Testis (tissue), 2 donors: ENCODE measurements at regions not wholly inside any gene's neighbourhood (a gene's known extent, or its start where the extent isn't known, plus 50 kb on each side); places are given as distances from the start of the nearest gene placed in this dataset.

Source experiments
- DNase-seq: peaks from one replicate; pipeline ENCODE4 v3.0.0-alpha.2; 2019
- H3K27ac ChIP-seq, 2 donors: fragments of 200-600 bp; sonication (generic); one replicate each; pipeline ENCODE4 v1.5.1; 2019
- H3K27me3 ChIP-seq: fragments of 200-600 bp; sonication (generic); one replicate; pipeline ENCODE4 v1.5.1; 2019
- H3K36me3 ChIP-seq: fragments of 200-600 bp; sonication (generic); one replicate; pipeline ENCODE4 v1.5.1; 2017; ENCODE audit warnings: low read depth; ENCODE audit errors: missing control alignments
- H3K4me1 ChIP-seq: fragments of 200-600 bp; sonication (generic); one replicate; pipeline ENCODE4 v1.5.1; 2019
- H3K4me3 ChIP-seq, 2 donors: fragments of 200-600 bp; sonication (generic); one replicate each; pipeline ENCODE4 v1.5.1; 2017 to 2019
- H3K9me3 ChIP-seq: fragments of 200-600 bp; sonication (generic); one replicate; pipeline ENCODE4 v1.5.1; 2017
- POLR2A ChIP-seq: fragments of 450-650 bp; IDR thresholded peaks from one replicate; pipeline ENCODE4 v1.6.1; 2017; ENCODE audit warnings: antibody characterized with exemption, mild to moderate bottlenecking, moderate library complexity
- WGBS, 2 donors: methylation state at CpG; one replicate each; pipeline ENCODE4 v1.1.5; 2018; 5-methylcytosine and 5-hydroxymethylcytosine counted together
- intact Hi-C: fragments of 100-400 bp; cut with DNase I; formaldehyde crosslinking; loops from one replicate; pipeline ENCODE4 v1.15.1; 2023; ENCODE audit warnings: low total_unique reads
- TF ChIP-seq, protein P1 (sequence below), 3 experiments: fragments of 450-650 bp in 2 of 3; fragments of 200-600 bp in 1 of 3; sonication (generic) in 1 of 3; IDR thresholded peaks; one replicate each; pipeline ENCODE4 v1.5.1; 2016 to 2019; ENCODE audit warnings: antibody characterized with exemption in 3 of 3, mild to moderate bottlenecking in 2 of 3, moderate library complexity in 1 of 3

DNA sequence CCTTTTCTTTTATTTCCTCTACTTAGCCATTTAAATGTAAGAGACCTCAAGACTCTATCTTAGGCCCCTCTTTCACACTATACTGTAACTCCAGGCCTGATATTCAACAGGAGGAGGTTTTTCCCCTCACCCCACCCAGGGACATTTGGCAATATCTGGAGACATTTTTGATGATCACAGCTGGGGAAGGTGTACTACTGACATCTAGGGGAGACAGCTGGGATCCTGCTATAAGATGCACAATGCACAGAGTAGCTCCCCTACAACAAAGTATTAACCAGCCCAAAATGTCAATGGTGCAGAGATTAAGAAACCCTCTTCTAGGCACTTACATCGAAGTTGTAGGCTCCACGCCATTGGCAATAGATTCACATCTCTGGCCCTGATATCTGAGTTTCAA lies 517.5 kb upstream of the UBE2E2 start:
- 86 to 95% methylated on average over 2 of the region's 2 CpGs for WGBS, 2 donors
- intact Hi-C loops, result no loop called here
- H3K27me3 ChIP-seq, result no peaks in the 10 kb centered on the region
- no peaks in the 10 kb centered on the region for H3K4me1 ChIP-seq
- no peak overlapping the region for H3K4me3 ChIP-seq
- no peaks in the 10 kb centered on the region for H3K36me3 ChIP-seq
- no peaks in the 10 kb centered on the region for H3K9me3 ChIP-seq
- TF ChIP-seq, protein P1, sequence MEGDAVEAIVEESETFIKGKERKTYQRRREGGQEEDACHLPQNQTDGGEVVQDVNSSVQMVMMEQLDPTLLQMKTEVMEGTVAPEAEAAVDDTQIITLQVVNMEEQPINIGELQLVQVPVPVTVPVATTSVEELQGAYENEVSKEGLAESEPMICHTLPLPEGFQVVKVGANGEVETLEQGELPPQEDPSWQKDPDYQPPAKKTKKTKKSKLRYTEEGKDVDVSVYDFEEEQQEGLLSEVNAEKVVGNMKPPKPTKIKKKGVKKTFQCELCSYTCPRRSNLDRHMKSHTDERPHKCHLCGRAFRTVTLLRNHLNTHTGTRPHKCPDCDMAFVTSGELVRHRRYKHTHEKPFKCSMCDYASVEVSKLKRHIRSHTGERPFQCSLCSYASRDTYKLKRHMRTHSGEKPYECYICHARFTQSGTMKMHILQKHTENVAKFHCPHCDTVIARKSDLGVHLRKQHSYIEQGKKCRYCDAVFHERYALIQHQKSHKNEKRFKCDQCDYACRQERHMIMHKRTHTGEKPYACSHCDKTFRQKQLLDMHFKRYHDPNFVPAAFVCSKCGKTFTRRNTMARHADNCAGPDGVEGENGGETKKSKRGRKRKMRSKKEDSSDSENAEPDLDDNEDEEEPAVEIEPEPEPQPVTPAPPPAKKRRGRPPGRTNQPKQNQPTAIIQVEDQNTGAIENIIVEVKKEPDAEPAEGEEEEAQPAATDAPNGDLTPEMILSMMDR (IDR thresholded peaks at IDR 0.05), result no peak
- TF ChIP-seq POLR2A, result no peak
- DNase-seq, result no peak
- H3K27ac ChIP-seq, result no peak overlapping the region

DNA sequence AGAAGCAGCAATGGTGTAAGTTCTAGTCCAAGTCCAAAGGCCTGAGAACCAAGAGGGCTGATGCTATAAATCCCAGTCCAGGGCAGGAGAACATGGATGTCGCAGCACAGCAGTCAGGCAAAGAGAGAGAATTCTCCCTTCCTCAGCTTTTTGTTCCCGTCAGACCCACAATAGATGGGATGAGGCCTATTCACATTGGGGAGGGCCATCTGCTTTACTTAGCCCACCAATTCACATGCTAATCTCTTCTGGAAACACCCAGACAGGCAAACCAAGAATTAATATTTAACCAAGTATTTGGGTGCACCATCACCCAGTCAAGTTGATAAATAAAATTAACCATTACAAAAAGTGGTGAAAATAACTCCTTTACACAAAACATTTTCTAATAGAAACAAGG lies 511.7 kb upstream of the UBE2E2 start:
- Histone ChIP-seq H3K9me3 (no peaks in the 10 kb centered on the region), H3K4me1 (no peaks in the 10 kb centered on the region), H3K36me3 (no peaks in the 10 kb centered on the region), H3K27ac (no peak overlapping the region), H3K27me3 (no peaks in the 10 kb centered on the region), H3K4me3 (no peak overlapping the region)
- no peak for TF ChIP-seq POLR2A
- TF ChIP-seq, protein P1 (IDR thresholded peaks at IDR 0.05), result no peak
- no peak for DNase-seq
- WGBS, 2 donors, result 90 to 96% methylated on average over 2 of the region's 2 CpGs
- intact Hi-C loops, result no loop called here

DNA sequence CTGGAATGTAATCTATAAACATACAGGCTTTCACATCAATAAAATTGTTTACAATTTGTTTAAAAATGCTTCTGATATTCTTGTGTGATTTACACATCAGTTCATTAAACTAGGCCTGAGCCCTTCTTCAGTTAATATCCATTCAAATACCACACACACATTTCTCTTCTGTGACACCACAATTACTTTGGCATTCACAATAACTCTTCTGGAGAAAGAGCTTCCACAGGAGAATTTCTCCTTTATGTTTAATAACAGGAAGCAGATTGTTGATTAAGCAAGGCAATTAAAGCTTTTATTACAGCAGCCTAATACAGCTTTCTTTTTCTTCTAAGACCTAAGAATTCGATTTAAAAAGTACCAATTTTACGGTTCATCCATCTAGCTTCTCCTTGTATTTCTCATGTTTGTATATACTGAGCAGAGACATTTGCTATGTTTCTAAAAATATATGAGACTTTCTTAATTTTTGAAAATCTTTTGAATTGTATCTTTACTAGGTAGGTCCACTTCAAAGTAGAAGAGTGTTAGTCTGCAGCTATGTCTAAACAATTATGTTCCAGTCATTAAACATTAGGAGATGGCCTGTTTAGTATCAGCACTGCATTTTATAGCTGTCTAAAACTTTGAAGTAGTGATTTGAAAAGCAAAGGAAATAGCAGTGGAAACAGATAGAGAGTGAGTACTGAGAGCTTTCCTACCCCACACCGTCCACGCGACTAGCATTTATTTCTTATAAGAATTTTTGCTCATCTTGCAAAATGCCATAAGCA lies 511.1 kb upstream of the UBE2E2 start:
- H3K27me3 ChIP-seq, result no peaks in the 10 kb centered on the region
- intact Hi-C loops, result no loop called here
- no peaks in the 10 kb centered on the region for H3K4me1 ChIP-seq
- no peak overlapping the region for H3K4me3 ChIP-seq
- no peak for TF ChIP-seq POLR2A
- TF ChIP-seq, protein P1 (IDR thresholded peaks at IDR 0.05), result no peak
- H3K9me3 ChIP-seq, result no peaks in the 10 kb centered on the region
- WGBS, 2 donors, result 85 to 86% methylated on average over 5 of the region's 5 CpGs
- DNase-seq, result no peak
- H3K27ac ChIP-seq, result no peak overlapping the region
- H3K36me3 ChIP-seq, result no peaks in the 10 kb centered on the region

DNA sequence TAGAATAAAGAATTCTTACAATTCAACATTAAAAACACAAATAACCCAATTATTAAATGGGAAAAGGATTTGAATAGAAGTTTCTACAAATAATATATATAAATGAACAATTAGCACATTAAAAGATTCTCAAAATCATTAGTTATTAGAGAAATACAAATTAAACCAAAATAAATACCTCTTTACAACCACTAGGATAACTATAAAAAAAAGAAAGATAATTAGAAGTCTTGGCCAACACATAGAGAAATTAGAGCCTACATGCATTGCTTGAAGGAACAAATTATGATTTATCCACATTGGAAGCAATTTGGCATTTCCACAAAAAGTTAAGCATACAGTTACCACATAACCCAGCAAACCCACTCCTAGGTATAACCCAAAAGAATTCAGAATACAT lies 502.3 kb upstream of the UBE2E2 start:
- intact Hi-C loops, result no loop called here
- no peak for DNase-seq
- no peaks in the 10 kb centered on the region for H3K36me3 ChIP-seq
- TF ChIP-seq POLR2A, result no peak
- TF ChIP-seq, protein P1 (IDR thresholded peaks at IDR 0.05), result peak in 1 of 3 experiments; percentile 23
- H3K9me3 ChIP-seq, result no peaks in the 10 kb centered on the region
- no peaks in the 10 kb centered on the region for H3K4me1 ChIP-seq
- H3K4me3 ChIP-seq, result no peak overlapping the region
- no peak overlapping the region for H3K27ac ChIP-seq
- no peaks in the 10 kb centered on the region for H3K27me3 ChIP-seq

DNA sequence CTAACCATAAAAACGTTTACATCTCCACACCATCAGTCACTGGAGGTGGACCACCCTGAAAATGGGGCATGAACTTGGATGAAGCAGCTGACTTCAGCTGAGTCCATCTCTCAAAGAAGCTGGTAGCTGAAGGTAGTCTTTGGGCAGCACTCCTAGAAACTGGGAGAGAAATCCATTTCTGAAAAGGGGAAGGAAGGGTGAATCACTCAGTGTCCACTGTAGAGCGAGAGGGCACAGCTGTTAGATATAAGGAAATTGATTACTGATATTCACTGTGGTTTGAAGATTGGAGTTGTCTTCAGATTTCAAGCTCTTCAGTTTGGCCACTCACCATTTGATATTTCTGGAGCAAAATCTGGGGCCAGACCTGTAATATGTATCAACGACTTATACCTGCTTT lies 499.0 kb upstream of the UBE2E2 start:
- Histone ChIP-seq H3K9me3 (no peaks in the 10 kb centered on the region), H3K27ac (no peak overlapping the region), H3K36me3 (no peaks in the 10 kb centered on the region), H3K27me3 (no peaks in the 10 kb centered on the region), H3K4me1 (no peaks in the 10 kb centered on the region), H3K4me3 (no peak overlapping the region)
- no peak for TF ChIP-seq POLR2A
- TF ChIP-seq, protein P1 (IDR thresholded peaks at IDR 0.05), result no peak
- intact Hi-C loops, result no loop called here
- WGBS, 2 donors, result 71 to 75% methylated on average over 3 of the region's 3 CpGs
- DNase-seq, result no peak
